ENCODE measurements at regions not wholly inside any gene's neighbourhood (a gene's known extent, or its start where the extent isn't known, plus 50 kb on each side); places are given as distances from the start of the nearest gene placed in this dataset.
A peak's percentile ranks its signal among the peaks of the same experiment; 100 is the strongest.

DNA sequence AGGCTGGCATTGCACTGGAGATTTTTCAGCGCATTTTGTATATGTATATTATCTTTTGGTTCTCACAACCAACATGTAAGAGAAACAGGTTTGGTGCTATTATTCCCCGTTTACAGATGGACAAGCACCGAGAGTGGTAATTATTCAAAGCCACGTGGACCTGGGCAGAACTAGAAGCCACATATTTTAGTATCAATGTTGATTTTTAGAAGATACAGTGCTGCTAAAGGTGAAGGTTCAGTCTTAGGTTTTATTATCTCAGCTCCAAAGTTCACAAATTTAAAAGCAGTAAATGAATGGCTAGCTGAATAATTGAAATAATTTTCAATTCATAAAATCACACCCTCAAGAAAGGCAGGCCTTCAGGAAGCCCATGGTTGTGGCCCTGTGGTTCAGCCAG is 400.6 kb upstream of the ID2 start:
- no peak for DNase-seq

DNA sequence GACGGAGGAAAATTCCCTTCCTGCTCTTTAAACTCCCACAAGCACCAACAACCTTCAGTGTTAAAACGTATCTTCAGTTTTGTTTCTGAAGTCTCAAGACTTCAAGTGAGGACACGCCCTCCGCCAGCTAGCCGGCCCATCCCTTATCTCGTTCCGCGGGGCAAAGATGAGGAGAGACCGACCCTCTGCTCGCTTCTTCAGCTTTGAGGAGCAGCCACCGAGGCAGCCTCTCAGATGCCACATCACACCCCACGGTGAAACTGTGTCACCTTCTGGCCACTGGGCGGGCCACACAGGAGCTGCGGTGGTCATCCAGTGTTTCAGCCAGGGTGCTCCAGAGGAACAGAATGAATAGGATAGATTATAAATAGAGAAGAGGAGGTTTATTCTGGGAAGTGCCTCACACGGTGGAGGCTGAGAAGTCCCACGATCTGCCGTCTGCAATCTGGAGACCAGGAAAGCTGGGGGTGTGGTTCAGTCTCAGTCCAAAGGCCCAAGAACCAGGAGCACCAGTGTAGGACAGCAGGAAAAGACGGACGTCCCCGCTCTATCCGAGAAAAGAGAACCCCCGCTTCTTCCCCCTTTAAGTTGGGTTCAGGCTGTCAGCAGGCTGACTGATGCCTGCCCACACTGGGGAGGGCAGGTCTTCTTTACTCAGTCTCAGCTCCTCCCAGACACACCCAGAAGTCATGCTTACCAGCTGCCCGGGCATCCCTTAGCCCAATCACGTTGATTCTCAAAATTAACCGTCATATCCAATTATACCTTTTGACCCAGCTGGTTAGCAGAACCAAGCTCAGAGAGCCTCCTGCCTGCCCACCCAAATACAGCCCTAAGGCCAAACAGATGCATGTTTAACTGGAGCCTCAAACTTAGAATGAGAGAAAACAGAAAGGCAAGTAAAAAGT is 399.7 kb upstream of the ID2 start:
- DNase-seq, result peak; percentile 26

DNA sequence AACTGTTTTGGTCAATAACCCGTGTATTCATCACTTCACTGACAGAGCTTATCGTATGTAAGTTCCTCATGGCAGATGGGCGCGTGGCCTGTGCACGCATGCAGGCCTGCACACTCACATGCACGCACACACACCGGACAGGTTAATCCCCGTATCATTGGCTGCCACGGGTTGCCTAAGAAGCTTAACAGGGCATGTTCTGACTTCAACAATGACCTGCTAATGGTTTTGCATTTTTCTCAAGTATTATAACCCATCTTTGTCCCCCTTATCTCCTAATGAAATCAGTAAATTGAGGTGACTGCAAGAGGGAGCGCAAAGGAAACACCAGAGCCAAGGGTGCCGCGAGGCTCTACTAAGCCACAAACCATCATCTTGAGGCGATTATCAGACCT is 399.0 kb upstream of the ID2 start:
- no peak for DNase-seq

DNA sequence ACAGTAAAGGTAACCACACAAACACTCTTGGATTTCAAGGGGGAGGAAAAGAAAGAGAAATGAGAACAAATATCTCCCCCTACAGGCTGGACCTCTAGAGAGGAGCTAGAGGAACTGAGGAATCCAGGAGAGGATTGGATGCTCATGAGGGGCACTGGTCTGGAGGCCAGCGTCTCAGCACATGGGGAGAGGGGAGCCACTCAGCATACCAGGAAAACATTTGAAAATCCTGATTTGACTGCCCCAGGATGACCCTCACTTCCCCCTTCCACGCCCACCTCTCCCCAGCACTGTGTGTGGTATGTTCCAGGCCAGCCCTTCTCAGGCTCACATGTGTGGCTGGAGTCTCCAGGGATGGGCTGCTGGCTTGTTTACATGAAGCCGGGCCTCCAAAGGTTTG is 396.8 kb upstream of the ID2 start:
- DNase-seq, result no peak

DNA sequence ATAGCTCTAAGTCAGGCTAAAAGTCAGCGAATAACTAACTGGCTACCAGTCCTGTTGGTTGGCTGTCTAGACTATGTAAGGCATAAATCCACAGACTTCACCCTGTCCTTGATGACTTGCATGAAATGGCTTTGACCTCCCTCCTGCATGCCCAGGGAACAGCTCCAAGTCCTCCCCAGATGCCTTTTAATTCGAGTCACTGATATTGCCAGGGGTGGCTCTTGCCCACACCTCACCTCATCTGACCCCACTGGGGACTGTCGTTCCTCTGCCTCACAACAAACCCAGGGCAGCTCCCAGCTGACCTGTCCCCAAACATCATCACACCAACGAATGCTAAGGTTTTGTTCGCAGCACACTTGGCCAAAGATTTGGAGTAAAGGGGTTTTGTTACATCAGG is 396.0 kb upstream of the ID2 start:
- DNase-seq, result no peak

DNA sequence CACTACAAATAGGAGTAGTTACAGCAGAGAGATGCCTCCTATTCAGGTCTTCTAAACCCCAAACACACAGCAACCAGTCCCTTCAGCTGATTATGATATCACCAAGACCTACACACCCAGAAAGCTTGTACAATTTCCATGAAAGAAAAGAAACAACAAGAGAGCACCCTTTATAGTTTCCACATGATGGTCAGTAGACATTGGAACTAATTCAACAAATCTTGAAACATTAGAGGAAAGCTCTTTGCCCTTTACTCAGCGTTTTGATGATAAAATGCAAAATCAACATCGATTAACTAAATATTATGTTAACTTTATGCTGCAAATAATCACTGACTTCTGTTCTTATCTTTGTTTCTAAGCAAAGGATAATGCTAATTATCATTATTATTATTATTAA is 393.6 kb upstream of the ID2 start:
- DNase-seq, result no peak

DNA sequence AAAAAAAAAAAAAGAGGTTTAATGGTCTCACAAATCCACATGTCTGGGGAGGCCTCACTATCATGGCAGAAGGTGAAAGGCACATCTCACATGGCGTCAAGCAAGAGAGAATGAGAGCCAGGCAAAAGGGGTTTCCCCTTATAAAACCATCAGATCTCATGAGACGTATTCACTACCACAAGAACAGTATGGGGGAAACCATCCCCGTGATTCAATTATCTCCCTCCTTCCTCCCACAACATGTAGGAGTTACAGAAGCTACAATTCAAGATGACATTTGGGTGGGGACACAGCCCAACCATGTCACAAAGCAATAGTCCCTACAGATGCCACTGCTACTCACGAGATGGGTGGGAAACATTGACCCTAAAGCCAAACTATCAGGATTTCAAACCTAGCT is 392.7 kb upstream of the ID2 start:
- DNase-seq, result no peak

DNA sequence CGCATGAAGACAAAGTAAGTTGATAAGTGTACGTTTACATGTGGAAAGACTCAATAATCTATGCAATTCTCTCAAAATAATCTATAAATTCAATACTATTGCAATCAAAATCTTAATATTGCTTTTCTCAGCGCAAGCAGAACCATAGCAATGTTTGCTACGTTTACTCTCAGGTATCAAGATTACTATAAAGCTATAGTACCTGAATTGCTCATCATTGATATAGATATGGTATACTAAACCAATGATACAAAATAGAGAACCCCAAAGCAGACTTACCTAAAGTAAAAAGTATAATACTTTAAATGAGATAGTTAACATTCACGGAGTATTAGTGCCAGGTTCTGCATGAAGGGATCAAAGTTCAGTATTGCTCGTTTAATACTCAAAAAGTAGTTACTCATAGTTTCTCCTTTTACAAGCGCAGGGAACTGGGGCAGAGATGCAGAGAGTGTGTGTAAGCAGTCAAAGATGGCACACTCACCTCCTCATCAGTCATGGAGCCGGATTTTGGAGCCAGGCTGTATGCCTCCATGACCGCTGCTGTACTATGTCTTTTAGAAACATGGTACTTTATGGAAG is 391.0 kb upstream of the ID2 start:
- no peak for DNase-seq

DNA sequence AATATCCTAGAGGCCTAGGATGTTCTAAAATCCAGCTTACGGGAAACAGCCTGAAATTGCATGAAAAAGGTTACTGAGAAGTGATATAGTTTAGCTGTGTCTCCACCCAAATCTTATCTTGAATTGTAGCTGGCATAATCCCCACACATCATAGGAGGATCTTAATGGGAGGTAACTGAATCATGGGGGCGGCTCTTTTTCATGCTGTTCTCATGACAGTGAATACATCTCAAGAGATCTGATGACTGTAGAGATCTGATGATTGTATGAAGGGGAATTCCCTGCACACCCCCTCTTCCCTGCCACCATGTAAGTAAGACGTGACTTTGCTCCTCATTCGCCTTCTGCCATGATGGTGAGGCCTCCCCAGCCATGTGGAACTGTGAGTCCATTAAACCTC is 385.6 kb upstream of the ID2 start:
- DNase-seq, result no peak

DNA sequence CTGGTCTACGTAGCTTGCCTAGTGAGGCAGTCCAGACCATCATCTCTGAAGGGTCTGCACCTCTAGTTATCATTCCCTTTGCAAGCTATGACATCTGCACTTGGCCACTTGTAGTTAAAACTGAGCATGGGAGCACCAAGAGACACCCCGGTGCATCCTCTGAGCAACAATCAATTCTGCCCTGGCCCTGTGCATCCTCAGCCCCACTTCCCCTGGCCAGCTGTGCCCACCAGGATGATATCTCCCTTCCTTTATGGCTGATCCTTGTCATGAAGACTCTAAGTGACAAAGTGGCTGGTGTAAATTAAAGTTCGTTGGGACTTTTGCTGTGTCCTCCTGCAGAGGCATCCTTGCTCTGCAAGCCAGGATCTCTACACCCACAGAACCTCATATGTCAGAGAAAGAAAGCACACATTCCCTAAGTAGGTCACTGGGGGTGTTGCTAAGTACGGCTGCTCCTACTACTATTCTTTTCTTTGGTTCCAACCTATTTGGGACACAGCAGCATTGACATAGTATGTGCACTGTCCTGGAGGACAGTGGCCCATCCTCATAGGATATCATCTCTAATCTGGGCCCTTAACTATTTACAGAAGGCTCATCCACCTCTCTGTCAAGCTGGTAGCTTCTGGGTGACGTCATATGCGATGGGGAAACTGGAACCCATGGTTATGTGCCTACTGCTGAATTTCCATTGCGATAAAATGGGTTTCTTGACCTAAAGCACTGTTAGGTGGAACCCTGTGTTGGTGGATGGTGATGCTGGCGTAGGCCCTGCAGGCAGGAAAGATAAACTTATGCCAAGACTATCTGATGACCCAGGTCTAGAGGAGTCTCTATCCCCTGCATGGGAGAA is 384.3 kb upstream of the ID2 start:
- no peak for DNase-seq

DNA sequence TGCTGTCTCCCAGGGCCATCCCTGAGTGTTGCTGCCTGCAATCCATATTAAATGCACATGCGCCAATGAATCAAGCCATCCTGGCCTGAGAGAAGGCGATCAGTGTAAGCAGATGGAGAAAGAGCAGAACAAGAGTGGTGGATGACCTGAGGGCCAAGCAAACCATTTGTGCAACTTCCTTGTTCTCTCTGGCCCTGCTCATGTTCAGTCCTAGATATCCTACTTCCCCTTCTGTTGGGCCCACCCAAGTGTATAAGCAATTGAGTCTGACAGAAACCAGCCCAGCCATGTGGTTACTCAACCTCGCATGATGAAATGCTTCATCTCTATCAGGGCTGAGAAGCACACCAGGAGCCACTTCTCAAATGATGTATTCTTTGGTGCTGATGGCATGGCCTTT is 383.1 kb upstream of the ID2 start:
- peak; percentile 67 for DNase-seq

DNA sequence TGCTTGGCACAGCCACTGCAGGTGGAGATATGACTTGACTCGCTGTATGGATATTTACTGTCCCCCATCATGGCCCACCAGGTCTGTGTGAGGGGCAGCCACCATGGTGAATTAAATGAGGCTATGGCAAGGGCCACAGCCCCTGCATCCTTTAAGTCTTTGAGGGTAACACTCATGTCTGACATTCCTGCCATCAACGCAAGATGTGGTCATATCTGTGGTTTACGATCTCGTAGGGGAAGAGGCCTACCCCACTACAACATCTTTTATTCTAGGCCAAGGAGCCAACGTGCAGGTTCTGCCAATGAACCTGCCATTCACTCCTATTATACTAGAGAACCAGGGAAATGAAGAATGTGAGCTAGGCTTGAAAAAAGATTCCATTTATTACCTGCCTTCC is 381.6 kb upstream of the ID2 start:
- DNase-seq, result no peak

DNA sequence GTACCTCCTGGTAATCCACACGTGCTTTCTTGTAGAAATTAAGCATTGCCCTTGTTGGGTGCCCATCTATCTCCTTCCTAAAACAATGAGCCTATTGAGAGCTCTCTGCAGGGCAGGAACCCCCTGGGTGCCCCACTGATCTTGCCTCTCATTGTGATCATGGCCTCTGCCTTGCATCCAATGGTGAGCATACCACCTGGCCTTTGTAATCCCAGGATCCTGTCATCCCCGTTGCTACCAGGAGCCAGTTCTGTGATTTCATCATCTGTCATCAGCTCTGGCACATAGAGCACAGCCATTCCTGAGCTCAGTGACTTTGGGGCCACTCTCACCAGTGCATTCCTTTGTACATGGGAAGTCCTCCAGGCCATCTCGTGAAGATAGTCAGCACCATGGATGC is 381.0 kb upstream of the ID2 start:
- DNase-seq, result no peak

DNA sequence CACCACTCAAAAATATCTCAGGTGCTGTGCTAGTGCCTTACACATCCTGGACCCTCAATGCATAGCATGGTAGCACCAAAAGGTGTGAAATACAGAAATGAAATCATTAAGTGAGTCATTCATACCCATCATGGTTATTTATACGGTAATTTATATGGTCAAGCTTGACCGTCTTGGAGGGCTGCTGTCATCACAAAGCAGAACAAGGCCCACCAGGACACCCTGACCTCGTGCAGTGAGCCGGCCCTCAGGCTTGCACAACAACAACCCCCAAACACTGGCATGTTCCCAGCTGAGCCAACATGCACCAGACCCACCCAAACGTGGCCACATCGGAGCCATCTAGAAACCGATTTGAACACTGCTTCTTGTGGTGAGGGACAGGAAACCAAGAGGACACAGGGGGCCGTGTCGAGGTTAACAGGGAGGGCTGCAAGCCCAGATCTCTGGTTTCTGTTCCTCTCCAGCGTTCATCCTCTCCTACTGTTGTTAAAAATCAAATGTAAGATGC is 378.5 kb upstream of the ID2 start:
- peak; percentile 79 for DNase-seq

DNA sequence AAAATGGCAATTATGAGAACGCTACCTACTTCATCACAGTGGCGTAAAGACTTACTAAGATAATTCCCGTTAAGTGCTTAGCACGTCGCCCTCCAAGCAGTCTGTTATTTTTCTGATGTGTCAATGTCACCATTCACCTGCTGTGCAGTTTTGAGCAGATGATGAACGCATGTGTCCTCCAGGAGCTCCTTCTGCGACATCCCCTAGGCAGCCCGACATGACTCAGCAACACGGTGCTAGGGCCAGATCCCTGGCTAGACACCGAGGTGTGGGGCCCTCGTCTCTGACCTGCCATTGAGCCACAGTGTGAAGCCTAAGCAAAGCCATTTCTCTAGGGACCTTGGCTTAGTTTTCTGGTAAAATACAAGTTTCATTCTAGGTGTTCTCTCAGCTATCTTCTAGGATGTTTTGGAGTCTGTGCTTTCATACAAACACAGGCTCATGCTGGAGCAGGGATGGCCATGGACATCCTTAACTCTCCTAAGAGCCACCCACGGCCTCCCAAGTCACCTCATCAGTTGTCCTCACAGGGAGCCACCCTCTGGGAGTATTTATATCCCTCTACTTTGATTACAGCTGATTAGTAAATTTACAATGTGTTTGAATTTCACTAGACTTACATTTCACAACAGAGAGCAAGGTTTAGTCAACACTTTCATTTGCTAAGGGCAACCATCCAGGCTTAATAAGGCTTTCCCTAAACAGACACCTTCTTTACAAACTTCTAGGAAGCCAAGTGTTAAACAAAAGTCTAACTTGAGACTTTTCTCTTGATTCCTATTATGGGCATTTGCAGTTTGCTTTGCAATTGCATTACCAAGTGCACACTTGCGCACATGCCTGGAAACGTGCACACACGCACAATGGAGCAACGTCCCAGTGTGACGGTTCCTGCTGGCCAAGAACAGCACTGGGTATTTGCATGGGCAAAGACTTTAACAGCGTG is 376.8 kb upstream of the ID2 start:
- no peak for DNase-seq

DNA sequence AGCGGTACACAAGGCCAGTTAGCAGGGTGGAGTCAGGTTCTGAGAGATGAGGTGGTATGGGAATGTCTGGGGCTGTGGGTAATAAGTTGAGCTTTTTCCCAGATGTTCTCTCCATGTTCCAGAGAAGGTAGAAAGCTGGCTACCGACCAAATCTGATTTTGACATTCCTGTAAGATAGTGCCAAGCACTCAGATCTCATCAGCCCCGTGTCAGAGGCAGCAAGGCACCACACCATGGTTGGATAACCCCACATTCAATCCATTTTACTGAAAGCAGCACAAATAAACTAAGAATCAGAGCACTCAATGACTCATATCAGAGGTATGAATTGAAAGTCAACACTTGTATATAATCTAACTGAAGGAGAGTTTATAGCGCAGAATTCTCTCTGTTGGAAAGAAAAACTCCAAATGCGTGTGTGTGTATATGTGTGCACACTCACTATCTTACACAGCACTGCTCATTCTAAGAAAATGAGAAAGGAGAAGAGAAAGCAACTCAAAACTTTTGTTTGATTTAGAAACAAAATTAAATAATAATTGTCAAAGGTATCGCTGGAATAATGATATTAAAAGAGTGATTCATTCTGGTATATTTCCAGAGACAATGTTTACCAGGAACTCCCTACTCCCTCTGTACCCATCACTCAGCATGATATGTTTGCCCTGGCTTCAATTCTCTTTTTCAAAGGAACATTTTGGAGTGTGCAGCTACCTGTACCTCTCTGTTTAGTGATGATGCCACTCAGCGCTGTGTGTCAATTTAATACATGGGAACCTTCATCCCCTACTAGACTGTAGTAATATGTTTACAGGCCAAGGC is 375.1 kb upstream of the ID2 start:
- DNase-seq, result no peak

DNA sequence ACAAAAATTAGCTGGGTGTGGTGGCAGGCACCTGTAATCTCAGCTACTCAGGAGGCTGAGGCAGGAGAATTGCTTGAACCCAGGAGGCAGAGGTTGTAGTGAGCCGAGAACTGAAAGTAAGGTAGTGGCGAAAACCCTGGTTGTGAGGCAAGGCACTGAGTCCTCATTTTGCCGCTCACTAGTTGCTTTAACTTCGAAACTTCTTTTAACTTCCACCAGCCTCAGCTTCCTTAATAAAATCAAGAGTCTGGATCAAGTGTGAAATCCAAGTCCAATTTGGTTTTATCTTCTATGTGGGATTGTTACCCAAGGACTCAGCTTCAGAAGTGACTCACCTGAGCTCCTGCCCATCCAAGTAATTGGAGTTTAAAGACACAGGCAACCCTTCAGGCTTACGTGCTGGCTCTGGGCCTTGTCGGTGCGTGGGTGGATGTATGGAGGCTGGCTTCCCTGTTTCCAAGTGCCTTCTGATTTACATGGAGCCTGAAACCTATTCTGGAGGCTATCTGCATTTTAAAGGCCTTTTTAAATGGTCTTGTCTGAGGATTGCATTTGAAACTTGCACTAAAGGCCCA is 374.2 kb upstream of the ID2 start:
- no peak for DNase-seq

DNA sequence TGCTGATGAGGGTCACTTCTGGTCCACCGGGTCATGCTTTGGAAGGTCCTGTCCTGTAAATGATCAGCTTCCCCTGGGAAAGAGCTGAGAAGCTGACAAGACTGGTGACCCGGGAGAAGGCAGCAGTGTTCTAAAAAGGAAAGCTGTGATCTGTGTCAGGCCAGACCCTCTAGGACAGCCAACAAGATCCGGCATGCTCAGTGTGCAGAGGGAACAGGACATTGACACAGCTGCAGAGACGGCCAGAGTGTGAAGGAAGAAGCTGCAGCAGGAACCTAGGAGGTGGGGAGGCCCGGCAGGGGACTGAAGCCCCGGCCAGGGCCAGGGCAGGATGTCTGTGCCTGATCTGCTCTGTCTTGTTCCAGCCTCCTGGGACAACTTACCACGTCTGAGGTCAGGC is 372.7 kb upstream of the ID2 start:
- no peak for DNase-seq

DNA sequence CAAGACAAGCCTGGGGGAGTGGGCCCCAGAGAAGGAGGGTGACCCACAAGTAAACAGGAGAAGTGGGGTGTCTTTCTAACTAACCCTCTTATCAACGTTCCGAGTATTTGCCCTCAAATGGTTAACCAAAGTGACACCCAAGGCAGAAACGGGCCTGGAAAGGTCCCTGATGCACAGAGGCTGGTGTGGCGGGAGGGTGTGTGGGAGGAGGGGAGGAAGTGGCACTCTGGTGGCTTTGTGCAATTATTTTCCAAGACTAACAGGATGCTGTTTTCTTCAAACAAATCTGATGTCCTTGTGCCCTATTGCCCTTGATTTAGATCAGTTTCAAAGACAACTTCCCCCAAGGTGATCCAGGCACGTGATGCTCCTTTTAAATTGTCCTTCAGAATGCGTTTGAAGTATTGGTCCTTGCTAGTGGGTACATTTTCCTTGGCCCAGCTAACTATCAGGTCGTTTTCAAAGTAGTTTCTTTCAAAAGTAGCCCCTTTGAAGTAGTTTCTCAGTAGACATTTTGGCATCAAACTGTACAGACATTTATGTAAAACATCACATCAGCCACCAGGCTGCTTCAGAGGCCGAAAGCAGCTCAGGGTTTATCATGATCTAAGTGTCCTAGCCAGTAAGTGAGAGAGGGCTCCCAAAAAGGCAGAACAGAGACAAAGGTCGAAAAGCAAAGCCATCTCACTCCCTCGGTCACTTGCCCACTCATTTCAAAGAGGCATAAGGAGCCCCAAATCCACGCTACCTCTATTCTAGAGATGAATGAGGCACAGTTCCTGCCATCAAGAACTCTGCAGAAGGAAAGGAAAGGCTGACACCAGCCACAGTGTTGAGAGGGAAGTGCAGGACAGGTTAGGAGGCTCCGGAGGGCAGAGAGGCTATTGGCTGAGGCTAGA is 371.1 kb upstream of the ID2 start:
- peak; percentile 45 for DNase-seq

DNA sequence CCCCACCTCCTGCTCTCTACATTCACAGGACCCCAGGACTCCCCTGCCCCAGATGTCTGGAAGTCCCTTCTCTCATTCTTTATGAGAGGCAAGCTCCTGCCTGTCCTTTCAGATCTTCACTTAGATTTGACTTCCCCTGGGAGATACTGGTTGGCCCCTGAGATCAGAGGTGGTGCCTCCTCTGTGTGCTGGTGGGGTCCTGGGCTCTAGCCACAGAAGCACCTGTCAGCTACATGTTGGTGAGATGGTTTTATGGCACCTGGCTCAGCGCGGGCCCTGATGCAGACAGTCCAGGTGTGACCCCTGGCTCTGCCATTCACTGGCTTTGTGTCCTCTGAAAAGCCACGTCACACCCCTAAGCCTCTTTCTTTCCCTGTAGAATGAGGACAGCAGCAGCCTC is 369.6 kb upstream of the ID2 start:
- no peak for DNase-seq

Measured in CD4-positive, alpha-beta T cell treated with Interferon gamma for 1 hour (primary cell).